OCI-LY7 (cell line): ENCODE measurements at regions not wholly inside any gene's neighbourhood (a gene's known extent, or its start where the extent isn't known, plus 50 kb on each side); places are given as distances from the start of the nearest gene placed in this dataset.

Experiments
- EZH2phosphoT487 ChIP-seq: fragments of 200-600 bp; sonication (generic); IDR thresholded peaks from 2 replicates; pipeline ENCODE4 v1.6.1; 2018; ENCODE audit warnings: low read depth, borderline replicate concordance, mild to moderate bottlenecking, mixed run types, antibody characterized with exemption, low read length, moderate library complexity, mixed read lengths
- TF ChIP-seq, protein P1 (sequence below): fragments of 200-600 bp; sonication (generic); conservative IDR thresholded peaks from 2 replicates; pipeline ENCODE4 v1.5.1; 2014; ENCODE audit warnings: mild to moderate bottlenecking, antibody characterized with exemption, low read length, moderate library complexity, mixed read lengths

- TF ChIP-seq, protein P1, sequence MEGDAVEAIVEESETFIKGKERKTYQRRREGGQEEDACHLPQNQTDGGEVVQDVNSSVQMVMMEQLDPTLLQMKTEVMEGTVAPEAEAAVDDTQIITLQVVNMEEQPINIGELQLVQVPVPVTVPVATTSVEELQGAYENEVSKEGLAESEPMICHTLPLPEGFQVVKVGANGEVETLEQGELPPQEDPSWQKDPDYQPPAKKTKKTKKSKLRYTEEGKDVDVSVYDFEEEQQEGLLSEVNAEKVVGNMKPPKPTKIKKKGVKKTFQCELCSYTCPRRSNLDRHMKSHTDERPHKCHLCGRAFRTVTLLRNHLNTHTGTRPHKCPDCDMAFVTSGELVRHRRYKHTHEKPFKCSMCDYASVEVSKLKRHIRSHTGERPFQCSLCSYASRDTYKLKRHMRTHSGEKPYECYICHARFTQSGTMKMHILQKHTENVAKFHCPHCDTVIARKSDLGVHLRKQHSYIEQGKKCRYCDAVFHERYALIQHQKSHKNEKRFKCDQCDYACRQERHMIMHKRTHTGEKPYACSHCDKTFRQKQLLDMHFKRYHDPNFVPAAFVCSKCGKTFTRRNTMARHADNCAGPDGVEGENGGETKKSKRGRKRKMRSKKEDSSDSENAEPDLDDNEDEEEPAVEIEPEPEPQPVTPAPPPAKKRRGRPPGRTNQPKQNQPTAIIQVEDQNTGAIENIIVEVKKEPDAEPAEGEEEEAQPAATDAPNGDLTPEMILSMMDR, result no peak
- TF ChIP-seq EZH2phosphoT487, result no peak
Observed at GRCh38 chr3:177658354-177658753, 461.1 kb upstream of the TBL1XR1 start.
